SJSA1 (cell line): ENCODE measurements at regions not wholly inside any gene's neighbourhood (a gene's known extent, or its start where the extent isn't known, plus 50 kb on each side); places are given as distances from the start of the nearest gene placed in this dataset.

Experiments used
- DNase-seq, 2 experiments: peaks; one replicate each; pipeline ENCODE4 v3.0.0-alpha.2; 2015 to 2020; ENCODE audit warnings: low spot score in 2 of 2, low read depth in 1 of 2
- H3K27ac ChIP-seq: fragments of 250-450 bp; sonication (Bioruptor Pico); 2 replicates; pipeline ENCODE4 v1.5.1; 2020; ENCODE audit warnings: mild to moderate bottlenecking, moderate library complexity
- H3K27me3 ChIP-seq: fragments of 250-450 bp; sonication (Bioruptor Pico); replicated peaks from 2 replicates; pipeline ENCODE4 v1.5.1; 2020; ENCODE audit warnings: mild to moderate bottlenecking, moderate library complexity
- H3K36me3 ChIP-seq: fragments of 250-450 bp; sonication (Bioruptor Pico); 2 replicates; pipeline ENCODE4 v1.5.1; 2020; ENCODE audit warnings: mild to moderate bottlenecking
- H3K4me1 ChIP-seq: fragments of 250-450 bp; sonication (Bioruptor Pico); replicated peaks from 2 replicates; pipeline ENCODE4 v1.6.1; 2021; ENCODE audit warnings: mild to moderate bottlenecking
- H3K4me3 ChIP-seq: fragments of 250-450 bp; sonication (Bioruptor Pico); 2 replicates; pipeline ENCODE4 v1.5.1; 2020; ENCODE audit warnings: mild to moderate bottlenecking
- H3K9me3 ChIP-seq: fragments of 250-450 bp; sonication (Bioruptor Pico); replicated peaks from 2 replicates; pipeline ENCODE4 v1.5.1; 2020; ENCODE audit warnings: mild to moderate bottlenecking

- DNase-seq: no peak
- H3K27me3 ChIP-seq: no peaks in the 10 kb centered on the region
- no peaks in the 10 kb centered on the region for H3K36me3 ChIP-seq
- no peaks in the 10 kb centered on the region for H3K4me1 ChIP-seq
- no peak overlapping the region for H3K27ac ChIP-seq
- no peak overlapping the region for H3K4me3 ChIP-seq
- H3K9me3 ChIP-seq: peaks cover 4% of the 10 kb centered on the region; the same call in 1 of the 2 replicates
Observed at GRCh38 chr6:40187535-40188144, 253.4 kb upstream of the MOCS1 start.

GRCh38 chr6:40185486-40185885 lies 251.2 kb upstream of the MOCS1 start:
- H3K9me3 ChIP-seq: peaks cover 4% of the 10 kb centered on the region; the same call in 1 of the 2 replicates

GRCh38 chr6:40183902-40184301 lies 249.6 kb upstream of the MOCS1 start:
- H3K4me3 ChIP-seq: no peak overlapping the region
- H3K9me3 ChIP-seq: peaks cover 4% of the 10 kb centered on the region; the same call in 1 of the 2 replicates
- no peaks in the 10 kb centered on the region for H3K4me1 ChIP-seq
- no peaks in the 10 kb centered on the region for H3K36me3 ChIP-seq
- H3K27me3 ChIP-seq: no peaks in the 10 kb centered on the region
- no peak for DNase-seq
- no peak overlapping the region for H3K27ac ChIP-seq

More at GRCh38 chr6:40185486-40185885, 251.2 kb upstream of the MOCS1 start:
- H3K4me1 ChIP-seq: no peaks in the 10 kb centered on the region
- no peak overlapping the region for H3K4me3 ChIP-seq
- no peaks in the 10 kb centered on the region for H3K27me3 ChIP-seq
- H3K36me3 ChIP-seq: no peaks in the 10 kb centered on the region
- no peak overlapping the region for H3K27ac ChIP-seq
- DNase-seq: no peak

GRCh38 chr6:40181367-40181766 lies 247.1 kb upstream of the MOCS1 start:
- H3K27ac ChIP-seq: no peak overlapping the region
- H3K4me3 ChIP-seq: no peak overlapping the region
- no peak for DNase-seq
- no peaks in the 10 kb centered on the region for H3K4me1 ChIP-seq
- H3K27me3 ChIP-seq: no peaks in the 10 kb centered on the region
- no peaks in the 10 kb centered on the region for H3K36me3 ChIP-seq
- peaks cover 4% of the 10 kb centered on the region; the same call in 1 of the 2 replicates for H3K9me3 ChIP-seq

- no peak for DNase-seq
- peaks cover 4% of the 10 kb centered on the region; the same call in 1 of the 2 replicates for H3K9me3 ChIP-seq
- no peak overlapping the region for H3K4me3 ChIP-seq
- H3K36me3 ChIP-seq: no peaks in the 10 kb centered on the region
- no peak overlapping the region for H3K27ac ChIP-seq
- no peaks in the 10 kb centered on the region for H3K4me1 ChIP-seq
- no peaks in the 10 kb centered on the region for H3K27me3 ChIP-seq
Observed at GRCh38 chr6:40180271-40180670, 246.0 kb upstream of the MOCS1 start.

GRCh38 chr6:40179496-40179895 lies 245.2 kb upstream of the MOCS1 start:
- H3K4me3 ChIP-seq: no peak overlapping the region
- no peaks in the 10 kb centered on the region for H3K27me3 ChIP-seq
- no peak for DNase-seq
- H3K4me1 ChIP-seq: no peaks in the 10 kb centered on the region
- peaks cover 4% of the 10 kb centered on the region; the same call in 1 of the 2 replicates for H3K9me3 ChIP-seq
- H3K27ac ChIP-seq: no peak overlapping the region
- H3K36me3 ChIP-seq: no peaks in the 10 kb centered on the region

- DNase-seq: no peak
- no peaks in the 10 kb centered on the region for H3K4me1 ChIP-seq
- no peak overlapping the region for H3K27ac ChIP-seq
- H3K36me3 ChIP-seq: no peaks in the 10 kb centered on the region
- H3K27me3 ChIP-seq: no peaks in the 10 kb centered on the region
- no peaks in the 10 kb centered on the region for H3K9me3 ChIP-seq
- no peak overlapping the region for H3K4me3 ChIP-seq
Observed at GRCh38 chr6:40177598-40177997, 243.3 kb upstream of the MOCS1 start.

GRCh38 chr6:40176152-40176551 lies 241.9 kb upstream of the MOCS1 start:
- no peaks in the 10 kb centered on the region for H3K27me3 ChIP-seq
- no peaks in the 10 kb centered on the region for H3K36me3 ChIP-seq
- H3K4me1 ChIP-seq: no peaks in the 10 kb centered on the region
- H3K27ac ChIP-seq: no peak overlapping the region
- H3K4me3 ChIP-seq: no peak overlapping the region
- H3K9me3 ChIP-seq: no peaks in the 10 kb centered on the region
- DNase-seq: no peak

- H3K27ac ChIP-seq: no peak overlapping the region
- no peak overlapping the region for H3K4me3 ChIP-seq
- no peaks in the 10 kb centered on the region for H3K9me3 ChIP-seq
- H3K4me1 ChIP-seq: no peaks in the 10 kb centered on the region
- H3K36me3 ChIP-seq: no peaks in the 10 kb centered on the region
- DNase-seq: no peak
- no peaks in the 10 kb centered on the region for H3K27me3 ChIP-seq
Observed at GRCh38 chr6:40172272-40172671, 238.0 kb upstream of the MOCS1 start.

GRCh38 chr6:40171343-40171742 lies 237.1 kb upstream of the MOCS1 start:
- Histone ChIP-seq H3K4me3 (no peak overlapping the region), H3K27ac (no peak overlapping the region), H3K36me3 (no peaks in the 10 kb centered on the region), H3K27me3 (no peaks in the 10 kb centered on the region), H3K9me3 (no peaks in the 10 kb centered on the region), H3K4me1 (no peaks in the 10 kb centered on the region)
- no peak for DNase-seq

GRCh38 chr6:40170856-40171255 lies 236.6 kb upstream of the MOCS1 start:
- Histone ChIP-seq H3K36me3 (no peaks in the 10 kb centered on the region), H3K4me3 (no peak overlapping the region), H3K4me1 (no peaks in the 10 kb centered on the region), H3K27ac (no peak overlapping the region), H3K9me3 (no peaks in the 10 kb centered on the region), H3K27me3 (no peaks in the 10 kb centered on the region)
- DNase-seq: no peak

GRCh38 chr6:40169878-40170277 lies 235.6 kb upstream of the MOCS1 start:
- no peak for DNase-seq
- no peaks in the 10 kb centered on the region for H3K36me3 ChIP-seq
- no peaks in the 10 kb centered on the region for H3K27me3 ChIP-seq

GRCh38 chr6:40166963-40167362 lies 232.7 kb upstream of the MOCS1 start:
- Histone ChIP-seq H3K36me3 (no peaks in the 10 kb centered on the region), H3K4me3 (no peak overlapping the region), H3K4me1 (no peaks in the 10 kb centered on the region), H3K27me3 (no peaks in the 10 kb centered on the region), H3K9me3 (no peaks in the 10 kb centered on the region), H3K27ac (no peak overlapping the region)
- no peak for DNase-seq

More at GRCh38 chr6:40169878-40170277, 235.6 kb upstream of the MOCS1 start:
- Histone ChIP-seq H3K4me1 (no peaks in the 10 kb centered on the region), H3K27ac (no peak overlapping the region), H3K9me3 (no peaks in the 10 kb centered on the region), H3K4me3 (no peak overlapping the region)

GRCh38 chr6:40165036-40165709 lies 230.9 kb upstream of the MOCS1 start:
- Histone ChIP-seq H3K4me1 (no peaks in the 10 kb centered on the region), H3K36me3 (no peaks in the 10 kb centered on the region), H3K27ac (no peak overlapping the region), H3K9me3 (no peaks in the 10 kb centered on the region), H3K4me3 (no peak overlapping the region), H3K27me3 (no peaks in the 10 kb centered on the region)
- DNase-seq: no peak
